Prostate gland (tissue), 2 donors: ENCODE measurements at regions not wholly inside any gene's neighbourhood (a gene's known extent, or its start where the extent isn't known, plus 50 kb on each side); places are given as distances from the start of the nearest gene placed in this dataset.
"Not testable (repeated sequence)": the region's sequence is repeated elsewhere in the genome, so short reads cannot be mapped to it uniquely, and the experiment has no call there.

Experiments used
- DNase-seq: peaks from one replicate; pipeline ENCODE4 v3.0.0-alpha.2; 2019; ENCODE audit warnings: low spot score
- H3K27ac ChIP-seq, 2 donors: fragments of 200-600 bp; sonication (generic); 2 replicates each; pipeline ENCODE4 v1.5.1; 2017 to 2019
- H3K27me3 ChIP-seq: fragments of 200-600 bp; sonication (generic); replicated peaks from 2 replicates; pipeline ENCODE4 v1.5.1; 2019; ENCODE audit not compliant: insufficient read depth
- H3K36me3 ChIP-seq, 2 donors: fragments of 200-600 bp; sonication (generic); 1 replicate in 1 of 2; 2 replicates in 1 of 2; pipeline versions ENCODE4 v1.5.1 to v1.8.1; 2017 to 2019
- H3K4me1 ChIP-seq: fragments of 200-600 bp; sonication (generic); replicated peaks from 2 replicates; pipeline ENCODE4 v1.5.1; 2019
- H3K4me3 ChIP-seq, 2 donors: fragments of 200-600 bp; sonication (generic); 2 replicates each; pipeline ENCODE4 v1.5.1; 2017 to 2019
- H3K9me3 ChIP-seq: fragments of 200-600 bp; sonication (generic); 2 replicates; pipeline ENCODE4 v1.5.1; 2017
- POLR2A ChIP-seq: fragments of 450-650 bp; IDR thresholded peaks from one replicate; pipeline ENCODE4 v1.6.1; 2016; ENCODE audit warnings: antibody characterized with exemption, mild to moderate bottlenecking
- POLR2AphosphoS5 ChIP-seq: sonication (generic); formaldehyde crosslinking; IDR thresholded peaks from one replicate; pipeline ENCODE4 v1.6.1; 2017; ENCODE audit warnings: antibody characterized with exemption
- WGBS: methylation state at CpG from one replicate; pipeline ENCODE4 v1.1.5; 2018; 5-methylcytosine and 5-hydroxymethylcytosine counted together
- intact Hi-C: fragments of 100-400 bp; cut with DNase I; formaldehyde crosslinking; loops from one replicate; pipeline ENCODE4 v1.14.2; 2022
- TF ChIP-seq, protein P1 (sequence below), 4 experiments: fragments of 200-600 bp in 2 of 4; fragments of 450-650 bp in 2 of 4; sonication (generic) in 2 of 4; IDR thresholded peaks; 1 replicate in 3 of 4; 2 replicates in 1 of 4; pipeline ENCODE4 v1.5.1; 2016 to 2019; ENCODE audit warnings: antibody characterized with exemption in 4 of 4, mild to moderate bottlenecking in 2 of 4, moderate library complexity in 2 of 4

DNA sequence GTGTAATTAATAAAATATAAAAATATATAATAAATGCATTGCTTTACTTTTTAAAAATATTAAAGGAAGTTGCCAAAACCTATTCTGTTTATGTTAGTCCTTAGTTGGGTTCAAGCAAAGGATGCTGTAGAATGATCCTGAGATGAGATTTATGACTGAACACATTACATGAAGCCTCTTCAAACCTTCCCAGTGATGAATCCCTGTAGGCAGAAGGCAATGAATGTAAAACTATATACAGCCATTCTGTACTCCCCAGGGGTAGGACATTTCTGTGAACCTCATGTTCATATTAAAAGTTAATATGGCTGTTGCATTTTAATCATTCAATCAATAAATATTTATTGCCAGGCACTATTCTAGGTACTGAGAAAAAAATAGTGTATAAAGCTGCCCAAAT is 166.0 kb downstream of the RFPL4B start:
- Histone ChIP-seq H3K27ac (no peak overlapping the region), H3K27me3 (no peaks in the 10 kb centered on the region), H3K36me3 (no peaks in the 10 kb centered on the region), H3K4me3 (no peak overlapping the region), H3K9me3 (no peaks in the 10 kb centered on the region), H3K4me1 (no peaks in the 10 kb centered on the region)
- intact Hi-C loops, result no loop called here
- no peak for DNase-seq
- TF ChIP-seq POLR2AphosphoS5 (no peak), POLR2A (no peak)
- TF ChIP-seq, protein P1, sequence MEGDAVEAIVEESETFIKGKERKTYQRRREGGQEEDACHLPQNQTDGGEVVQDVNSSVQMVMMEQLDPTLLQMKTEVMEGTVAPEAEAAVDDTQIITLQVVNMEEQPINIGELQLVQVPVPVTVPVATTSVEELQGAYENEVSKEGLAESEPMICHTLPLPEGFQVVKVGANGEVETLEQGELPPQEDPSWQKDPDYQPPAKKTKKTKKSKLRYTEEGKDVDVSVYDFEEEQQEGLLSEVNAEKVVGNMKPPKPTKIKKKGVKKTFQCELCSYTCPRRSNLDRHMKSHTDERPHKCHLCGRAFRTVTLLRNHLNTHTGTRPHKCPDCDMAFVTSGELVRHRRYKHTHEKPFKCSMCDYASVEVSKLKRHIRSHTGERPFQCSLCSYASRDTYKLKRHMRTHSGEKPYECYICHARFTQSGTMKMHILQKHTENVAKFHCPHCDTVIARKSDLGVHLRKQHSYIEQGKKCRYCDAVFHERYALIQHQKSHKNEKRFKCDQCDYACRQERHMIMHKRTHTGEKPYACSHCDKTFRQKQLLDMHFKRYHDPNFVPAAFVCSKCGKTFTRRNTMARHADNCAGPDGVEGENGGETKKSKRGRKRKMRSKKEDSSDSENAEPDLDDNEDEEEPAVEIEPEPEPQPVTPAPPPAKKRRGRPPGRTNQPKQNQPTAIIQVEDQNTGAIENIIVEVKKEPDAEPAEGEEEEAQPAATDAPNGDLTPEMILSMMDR (IDR thresholded peaks at IDR 0.05), result no peak

DNA sequence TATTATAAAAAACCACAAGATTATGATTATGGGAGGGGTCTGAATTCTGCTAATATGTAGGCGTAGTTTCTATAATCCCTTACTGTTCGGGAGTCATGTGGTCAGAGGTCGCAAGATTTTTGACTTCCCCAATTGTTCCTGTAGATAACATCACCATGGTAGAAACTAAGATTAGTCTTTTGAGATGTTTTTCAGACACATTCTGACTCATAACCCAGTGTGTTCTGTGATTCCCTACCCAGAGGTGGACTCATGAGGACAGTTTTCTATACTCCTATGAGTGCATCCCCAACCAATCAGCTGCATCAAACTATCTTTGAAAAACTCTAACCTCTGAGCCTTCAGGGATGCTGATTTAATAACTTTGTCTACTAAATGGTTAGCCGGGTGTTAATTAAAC is 175.5 kb downstream of the RFPL4B start:
- intact Hi-C loops, result no loop called here
- H3K27ac ChIP-seq, result no peak overlapping the region
- no peaks in the 10 kb centered on the region for H3K4me1 ChIP-seq
- H3K4me3 ChIP-seq, result no peak overlapping the region
- 90% methylated on average over 4 of the region's 4 CpGs for WGBS
- no peak for DNase-seq
- no peaks in the 10 kb centered on the region for H3K9me3 ChIP-seq
- no peak for TF ChIP-seq POLR2AphosphoS5
- TF ChIP-seq POLR2A, result no peak
- TF ChIP-seq, protein P1 (IDR thresholded peaks at IDR 0.05), result no peak
- H3K27me3 ChIP-seq, result no peaks in the 10 kb centered on the region
- H3K36me3 ChIP-seq, result no peaks in the 10 kb centered on the region

DNA sequence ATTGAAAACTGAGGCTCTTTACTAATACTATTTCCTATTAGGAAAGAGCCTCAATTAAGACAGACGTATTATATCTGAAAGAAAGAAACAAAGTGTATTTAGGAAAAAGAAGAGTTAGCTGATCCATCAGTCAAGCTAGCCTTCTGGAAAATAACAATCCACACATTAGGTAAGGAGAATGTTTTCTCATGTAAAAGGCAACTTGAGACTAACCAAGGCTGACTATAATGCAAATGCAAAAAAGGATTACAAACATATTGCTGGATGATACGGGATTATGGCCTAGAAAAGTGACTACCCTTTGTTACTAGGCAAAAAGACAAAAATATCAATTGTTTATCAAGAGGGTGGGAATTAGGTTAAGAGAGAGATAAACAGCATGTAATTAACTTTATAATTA is 176.9 kb downstream of the RFPL4B start:
- no peaks in the 10 kb centered on the region for H3K27me3 ChIP-seq
- WGBS, result 86% methylated on average over 2 of the region's 2 CpGs
- H3K4me3 ChIP-seq, result no peak overlapping the region
- H3K9me3 ChIP-seq, result no peaks in the 10 kb centered on the region
- DNase-seq, result no peak
- H3K36me3 ChIP-seq, result no peaks in the 10 kb centered on the region
- intact Hi-C loops, result no loop called here
- no peaks in the 10 kb centered on the region for H3K4me1 ChIP-seq
- no peak overlapping the region for H3K27ac ChIP-seq
- TF ChIP-seq POLR2AphosphoS5 (no peak), POLR2A (no peak)
- TF ChIP-seq, protein P1 (IDR thresholded peaks at IDR 0.05), result no peak

DNA sequence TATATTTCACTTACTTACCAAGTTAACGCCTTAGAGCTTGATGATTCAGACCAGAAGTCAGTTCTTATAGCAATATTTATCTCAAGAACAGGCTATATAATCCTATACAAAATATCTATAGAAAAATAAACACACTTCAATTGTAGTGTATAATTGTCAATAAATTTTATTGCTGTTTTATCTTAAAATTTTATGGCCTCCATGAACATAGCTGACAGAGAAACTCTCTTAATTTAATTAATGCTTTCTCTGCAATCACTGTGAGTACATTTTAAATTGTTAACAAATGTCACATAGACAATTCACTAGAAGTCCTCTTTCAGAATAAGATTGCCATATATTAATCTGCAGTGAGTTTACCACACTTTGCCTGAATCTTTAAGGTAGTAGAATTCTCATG is 178.6 kb downstream of the RFPL4B start:
- H3K27me3 ChIP-seq, result no peaks in the 10 kb centered on the region
- H3K9me3 ChIP-seq, result no peaks in the 10 kb centered on the region
- no peaks in the 10 kb centered on the region for H3K36me3 ChIP-seq
- WGBS, result 96% methylated on average over 1 of the region's 1 CpG
- H3K4me3 ChIP-seq, result no peak overlapping the region
- intact Hi-C loops, result no loop called here
- no peaks in the 10 kb centered on the region for H3K4me1 ChIP-seq
- no peak for TF ChIP-seq POLR2AphosphoS5
- TF ChIP-seq POLR2A, result no peak
- TF ChIP-seq, protein P1 (IDR thresholded peaks at IDR 0.05), result no peak
- DNase-seq, result no peak
- H3K27ac ChIP-seq, result no peak overlapping the region

DNA sequence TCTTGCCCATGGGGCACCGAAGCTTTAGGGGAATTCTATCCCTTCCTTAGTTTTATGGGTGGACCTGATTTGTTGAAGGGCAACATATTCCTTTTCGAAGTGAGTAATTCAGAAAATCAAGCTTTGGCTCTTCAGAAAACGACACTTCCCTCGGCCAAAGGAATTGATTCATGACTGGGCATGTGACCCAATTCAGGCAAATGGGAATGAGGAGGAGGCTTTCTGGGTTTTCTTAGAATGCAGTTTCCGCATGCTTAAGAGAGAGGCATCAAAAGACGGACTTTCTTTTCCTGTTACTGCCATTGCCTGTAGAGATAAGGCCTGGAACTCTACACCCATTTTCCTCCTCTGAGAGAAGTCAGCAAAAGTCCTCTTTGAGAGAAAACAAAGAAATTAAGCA is 179.5 kb downstream of the RFPL4B start:
- WGBS, result 88% methylated on average over 6 of the region's 6 CpGs
- Histone ChIP-seq H3K27ac (no peak overlapping the region), H3K36me3 (no peaks in the 10 kb centered on the region), H3K9me3 (no peaks in the 10 kb centered on the region), H3K4me1 (no peaks in the 10 kb centered on the region), H3K27me3 (no peaks in the 10 kb centered on the region), H3K4me3 (no peak overlapping the region)
- intact Hi-C loops, result no loop called here
- TF ChIP-seq, protein P1 (IDR thresholded peaks at IDR 0.05), result no peak
- no peak for TF ChIP-seq POLR2A
- DNase-seq, result no peak

DNA sequence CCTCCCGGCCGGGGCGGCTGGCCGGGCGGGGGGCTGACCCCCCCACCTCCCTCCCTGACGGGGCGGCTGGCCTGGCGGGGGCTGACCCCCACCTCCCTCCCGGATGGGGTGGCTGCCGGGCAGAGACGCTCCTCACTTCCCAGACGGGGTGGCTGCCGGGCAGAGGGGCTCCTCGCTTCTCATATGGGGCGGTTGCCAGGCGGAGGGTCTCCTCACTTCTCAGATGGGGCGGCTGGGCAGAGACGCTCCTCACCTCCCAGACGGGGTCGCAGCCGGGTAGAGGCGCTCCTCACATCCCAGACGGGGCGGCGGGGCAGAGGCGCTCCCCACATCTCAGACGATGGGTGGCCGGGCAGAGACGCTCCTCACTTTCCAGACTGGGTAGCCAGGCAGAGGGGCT is 181.2 kb downstream of the RFPL4B start:
- intact Hi-C loops, DNase-seq, H3K36me3 ChIP-seq, H3K27me3 ChIP-seq, H3K4me3 ChIP-seq, H3K9me3 ChIP-seq, H3K27ac ChIP-seq, H3K4me1 ChIP-seq: not testable (repeated sequence)
- 95% methylated on average over 22 of the region's 29 CpGs for WGBS
